Fibroblast of lung (primary cell): ENCODE measurements at regions not wholly inside any gene's neighbourhood (a gene's known extent, or its start where the extent isn't known, plus 50 kb on each side); places are given as distances from the start of the nearest gene placed in this dataset.

ENCODE experiments used
- DNase-seq, 2 donors: peaks; one replicate each; pipeline versions ENCODE4 v3.0.0 to v3.0.0-alpha.2; 2010; ENCODE audit warnings: low read depth in 2 of 2
- H2AFZ ChIP-seq: 2 replicates; pipeline ENCODE4 v1.5.1; 2012; ENCODE audit warnings: low read length, control low read depth, inconsistent platforms
- H3K27ac ChIP-seq: 2 replicates; pipeline ENCODE4 v1.5.1; 2011; ENCODE audit warnings: low read length, control low read depth; ENCODE audit not compliant: insufficient read depth
- H3K27me3 ChIP-seq: 2 replicates; pipeline ENCODE4 v1.5.1; 2011; ENCODE audit warnings: mild to moderate bottlenecking, low read length; ENCODE audit not compliant: control insufficient read depth, insufficient read depth
- H3K36me3 ChIP-seq: 2 replicates; pipeline ENCODE4 v1.5.1; 2011; ENCODE audit warnings: low read length; ENCODE audit not compliant: control insufficient read depth, insufficient read depth
- H3K4me1 ChIP-seq: 2 replicates; pipeline ENCODE4 v1.5.1; 2011; ENCODE audit warnings: low read length; ENCODE audit not compliant: control insufficient read depth, insufficient read depth; ENCODE audit errors: extremely low read depth
- H3K4me2 ChIP-seq: 2 replicates; pipeline ENCODE4 v1.5.1; 2011; ENCODE audit warnings: low read length, control low read depth; ENCODE audit not compliant: insufficient read depth; ENCODE audit errors: extremely low read depth
- H3K4me3 ChIP-seq, 4 experiments: fragments of 200-600 bp in 1 of 4; sonication (generic) in 1 of 4; replicated peaks in 1 of 4; 2 replicates each; pipeline ENCODE4 v1.5.1; 2011 to 2016; ENCODE audit warnings: low read length in 4 of 4, low read depth in 3 of 4, mild to moderate bottlenecking in 3 of 4, control low read depth in 2 of 4, inconsistent platforms in 1 of 4, mixed read lengths in 1 of 4; ENCODE audit not compliant: insufficient read depth in 1 of 4; ENCODE audit errors: control extremely low read depth in 1 of 4
- H3K79me2 ChIP-seq: 2 replicates; pipeline ENCODE4 v1.5.1; 2012; ENCODE audit warnings: mild to moderate bottlenecking, low read length, inconsistent platforms; ENCODE audit not compliant: control insufficient read depth, insufficient read depth
- H3K9ac ChIP-seq: 2 replicates; pipeline ENCODE4 v1.5.1; 2011; ENCODE audit warnings: mild to moderate bottlenecking, low read length, control low read depth; ENCODE audit not compliant: insufficient read depth
- H3K9me3 ChIP-seq: 2 replicates; pipeline ENCODE4 v1.5.1; 2012; ENCODE audit warnings: low read depth, low read length; ENCODE audit not compliant: control insufficient read depth, insufficient read depth
- H4K20me1 ChIP-seq: 2 replicates; pipeline ENCODE4 v1.5.1; 2011; ENCODE audit warnings: low read length; ENCODE audit not compliant: control insufficient read depth, insufficient read depth; ENCODE audit errors: extremely low read depth
- EZH2 ChIP-seq: IDR thresholded peaks from 2 replicates; pipeline ENCODE4 v1.5.1; 2012; ENCODE audit warnings: low read length, control low read depth, mild to moderate bottlenecking; ENCODE audit errors: missing control alignments
- TF ChIP-seq, protein P1 (sequence below), 2 donors: IDR thresholded peaks in 1 of 2; conservative IDR thresholded peaks in 1 of 2; 1 replicate in 1 of 2; 2 replicates in 1 of 2; pipeline ENCODE4 v1.5.1; 2011 to 2012; ENCODE audit warnings: low read length in 2 of 2, control low read depth in 1 of 2, inconsistent platforms in 1 of 2, low read depth in 1 of 2, mild to moderate bottlenecking in 1 of 2

DNA sequence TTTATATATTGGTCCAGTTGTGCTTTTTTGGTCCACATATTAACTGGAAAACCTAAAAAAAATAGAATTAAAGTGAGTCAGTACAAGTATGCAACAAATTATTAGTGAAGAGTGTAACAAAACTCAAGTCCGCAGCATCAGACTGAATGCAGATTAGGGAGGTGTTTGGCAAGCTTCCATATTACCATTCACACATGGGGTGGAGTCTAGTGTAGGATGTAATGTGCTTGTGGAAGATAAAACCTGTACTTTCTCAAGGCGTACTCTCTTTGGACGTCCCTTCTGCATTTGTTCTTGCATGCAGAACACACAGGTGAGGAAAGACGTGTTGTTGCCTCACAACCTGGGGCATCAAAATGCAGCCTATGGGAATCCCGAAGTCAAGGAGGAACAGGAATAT lies 668.7 kb downstream of the MRPL39 start:
- TF ChIP-seq, protein P1, sequence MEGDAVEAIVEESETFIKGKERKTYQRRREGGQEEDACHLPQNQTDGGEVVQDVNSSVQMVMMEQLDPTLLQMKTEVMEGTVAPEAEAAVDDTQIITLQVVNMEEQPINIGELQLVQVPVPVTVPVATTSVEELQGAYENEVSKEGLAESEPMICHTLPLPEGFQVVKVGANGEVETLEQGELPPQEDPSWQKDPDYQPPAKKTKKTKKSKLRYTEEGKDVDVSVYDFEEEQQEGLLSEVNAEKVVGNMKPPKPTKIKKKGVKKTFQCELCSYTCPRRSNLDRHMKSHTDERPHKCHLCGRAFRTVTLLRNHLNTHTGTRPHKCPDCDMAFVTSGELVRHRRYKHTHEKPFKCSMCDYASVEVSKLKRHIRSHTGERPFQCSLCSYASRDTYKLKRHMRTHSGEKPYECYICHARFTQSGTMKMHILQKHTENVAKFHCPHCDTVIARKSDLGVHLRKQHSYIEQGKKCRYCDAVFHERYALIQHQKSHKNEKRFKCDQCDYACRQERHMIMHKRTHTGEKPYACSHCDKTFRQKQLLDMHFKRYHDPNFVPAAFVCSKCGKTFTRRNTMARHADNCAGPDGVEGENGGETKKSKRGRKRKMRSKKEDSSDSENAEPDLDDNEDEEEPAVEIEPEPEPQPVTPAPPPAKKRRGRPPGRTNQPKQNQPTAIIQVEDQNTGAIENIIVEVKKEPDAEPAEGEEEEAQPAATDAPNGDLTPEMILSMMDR (conservative IDR thresholded peaks at IDR 0.05 in 1 of 2, IDR thresholded peaks at IDR 0.05 in 1 of 2; ENCODE audit: low read depth in 1 of 2, low read length in 2 of 2) = no peak
- TF ChIP-seq EZH2 = no peak
- DNase-seq = peak in 1 of 2 donors; percentile 14
- Histone ChIP-seq H3K36me3 (no peaks in the 10 kb centered on the region), H3K27me3 (no peaks in the 10 kb centered on the region), H2AFZ (no peak overlapping the region), H3K4me2 (no peak overlapping the region), H3K4me3 (no peak overlapping the region), H3K9me3 (no peaks in the 10 kb centered on the region), H3K4me1 (no peaks in the 10 kb centered on the region), H4K20me1 (no peaks in the 10 kb centered on the region), H3K27ac (no peak overlapping the region), H3K9ac (no peak overlapping the region), H3K79me2 (no peaks in the 10 kb centered on the region)

DNA sequence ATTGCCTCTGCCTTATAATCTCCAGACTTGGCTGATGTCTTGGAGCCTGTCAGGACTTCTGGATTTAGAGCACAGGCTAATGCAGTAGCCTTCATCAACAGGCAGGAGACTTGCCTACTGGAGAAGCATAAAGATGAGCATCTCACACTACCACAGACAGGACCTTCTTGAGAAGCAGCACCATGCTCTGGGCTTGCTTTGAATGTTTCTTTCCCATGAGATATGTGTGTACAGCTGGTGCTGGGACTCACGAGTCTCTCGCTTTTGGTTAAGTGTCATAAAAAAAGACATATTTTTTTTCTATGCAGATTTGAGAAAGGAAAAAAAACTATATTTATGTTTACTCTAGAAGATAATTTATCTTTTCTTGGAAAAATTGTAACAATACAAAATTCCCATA lies 671.3 kb downstream of the MRPL39 start:
- no peaks in the 10 kb centered on the region for H3K36me3 ChIP-seq
- H2AFZ ChIP-seq = no peak overlapping the region
- DNase-seq = no peak
- H3K27me3 ChIP-seq = no peaks in the 10 kb centered on the region
- no peaks in the 10 kb centered on the region for H3K79me2 ChIP-seq
- no peak overlapping the region for H3K4me2 ChIP-seq
- no peak overlapping the region for H3K27ac ChIP-seq
- TF ChIP-seq EZH2 = no peak
- TF ChIP-seq, protein P1 (conservative IDR thresholded peaks at IDR 0.05 in 1 of 2, IDR thresholded peaks at IDR 0.05 in 1 of 2; ENCODE audit: low read depth in 1 of 2, low read length in 2 of 2) = no peak
- H4K20me1 ChIP-seq = no peaks in the 10 kb centered on the region
- no peaks in the 10 kb centered on the region for H3K9me3 ChIP-seq
- no peak overlapping the region for H3K4me3 ChIP-seq
- no peaks in the 10 kb centered on the region for H3K4me1 ChIP-seq
- no peak overlapping the region for H3K9ac ChIP-seq

- no peaks in the 10 kb centered on the region for H3K27me3 ChIP-seq
- DNase-seq = no peak
- H3K79me2 ChIP-seq = no peaks in the 10 kb centered on the region
- no peak for TF ChIP-seq EZH2
- TF ChIP-seq, protein P1 (conservative IDR thresholded peaks at IDR 0.05 in 1 of 2, IDR thresholded peaks at IDR 0.05 in 1 of 2; ENCODE audit: low read depth in 1 of 2, low read length in 2 of 2) = no peak
- no peaks in the 10 kb centered on the region for H3K9me3 ChIP-seq
- no peak overlapping the region for H3K9ac ChIP-seq
- no peak overlapping the region for H3K4me3 ChIP-seq
- H4K20me1 ChIP-seq = no peaks in the 10 kb centered on the region
- H3K27ac ChIP-seq = no peak overlapping the region
- no peaks in the 10 kb centered on the region for H3K4me1 ChIP-seq
- no peaks in the 10 kb centered on the region for H3K36me3 ChIP-seq
- no peak overlapping the region for H3K4me2 ChIP-seq
- no peak overlapping the region for H2AFZ ChIP-seq
Measured at GRCh38 chr21:24910591-24910990, 696.7 kb downstream of the MRPL39 start.
